ENCODE measurements at regions not wholly inside any gene's neighbourhood (a gene's known extent, or its start where the extent isn't known, plus 50 kb on each side); places are given as distances from the start of the nearest gene placed in this dataset.

DNA sequence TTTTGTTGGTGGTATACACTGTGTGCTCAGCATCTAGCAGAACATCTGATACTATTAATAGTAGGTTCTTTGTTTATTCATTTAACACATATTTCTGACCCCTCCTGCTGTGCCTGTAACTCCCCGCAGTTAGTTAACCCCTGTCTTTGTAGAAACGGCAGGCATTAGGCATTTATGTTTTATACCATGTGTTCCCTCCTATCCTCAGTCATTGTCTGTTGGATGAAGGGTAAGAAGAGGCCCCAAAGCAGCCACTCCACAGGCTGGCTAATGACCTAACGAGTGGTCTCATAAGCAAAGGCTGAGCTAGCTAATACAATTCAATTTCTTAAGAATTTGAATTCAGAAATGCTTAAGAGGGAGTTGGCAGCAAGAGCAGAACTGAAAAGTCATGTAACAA is 170.8 kb downstream of the TMX1 start:
- no peak for TF ChIP-seq CTCF (IDR thresholded peaks at IDR 0.05; ENCODE audit: insufficient read depth, low read depth, low read length)
- H3K4me3 ChIP-seq (ENCODE audit: low read depth, low read length), result no peak overlapping the region

GRCh38 chr14:51419685-51420084 is 179.6 kb downstream of the TMX1 start:
- H3K4me3 ChIP-seq (ENCODE audit: low read depth, low read length), result no peak overlapping the region
- DNase-seq (ENCODE audit: low read depth), result no peak
- TF ChIP-seq CTCF (IDR thresholded peaks at IDR 0.05; ENCODE audit: insufficient read depth, low read depth, low read length), result no peak

More for the DNA sequence above, 170.8 kb downstream of the TMX1 start:
- no peak for DNase-seq (ENCODE audit: low read depth)

DNA sequence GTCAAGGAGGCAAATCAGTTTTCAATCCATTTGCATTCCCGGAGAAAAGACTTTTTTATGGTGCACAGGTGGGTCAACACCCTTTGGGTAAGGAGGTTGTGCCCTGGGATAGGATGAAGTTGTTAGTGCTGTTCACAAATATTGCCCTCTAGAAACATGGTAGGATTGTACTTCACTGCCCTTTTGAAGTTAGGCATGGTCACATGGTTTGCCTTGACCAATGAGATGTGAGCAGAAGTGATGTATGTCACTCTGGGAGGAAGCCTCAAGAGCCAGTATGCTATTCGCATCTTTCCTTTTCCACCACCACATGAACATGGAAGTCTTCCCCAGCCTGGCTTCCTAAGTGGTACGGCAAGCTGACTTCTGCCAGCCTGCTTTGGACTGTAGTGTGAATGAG is 182.7 kb downstream of the TMX1 start:
- DNase-seq (ENCODE audit: low read depth), result no peak
- no peak overlapping the region for H3K4me3 ChIP-seq (ENCODE audit: low read depth, low read length)
- no peak for TF ChIP-seq CTCF (IDR thresholded peaks at IDR 0.05; ENCODE audit: insufficient read depth, low read depth, low read length)

DNA sequence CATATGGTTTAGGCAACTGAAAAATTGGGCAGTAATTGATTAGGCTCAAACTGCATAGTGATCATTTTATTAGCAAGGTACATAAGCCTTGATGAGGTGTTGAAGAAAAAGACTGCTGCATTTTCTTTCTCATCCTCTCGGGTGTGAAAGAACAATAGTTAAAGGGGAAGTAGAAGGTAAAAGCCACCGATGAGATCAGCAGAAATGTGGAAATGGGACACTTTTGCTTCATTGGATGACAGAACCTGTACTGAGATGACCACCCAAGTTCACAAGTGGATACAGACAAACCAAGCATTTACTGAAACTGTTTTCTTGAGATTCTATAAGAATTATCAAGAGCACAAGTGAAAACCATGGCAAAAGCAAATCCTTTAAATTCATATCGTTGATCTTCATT is 184.0 kb downstream of the TMX1 start:
- no peak for TF ChIP-seq CTCF (IDR thresholded peaks at IDR 0.05; ENCODE audit: insufficient read depth, low read depth, low read length)
- no peak for DNase-seq (ENCODE audit: low read depth)
- H3K4me3 ChIP-seq (ENCODE audit: low read depth, low read length), result no peak overlapping the region

DNA sequence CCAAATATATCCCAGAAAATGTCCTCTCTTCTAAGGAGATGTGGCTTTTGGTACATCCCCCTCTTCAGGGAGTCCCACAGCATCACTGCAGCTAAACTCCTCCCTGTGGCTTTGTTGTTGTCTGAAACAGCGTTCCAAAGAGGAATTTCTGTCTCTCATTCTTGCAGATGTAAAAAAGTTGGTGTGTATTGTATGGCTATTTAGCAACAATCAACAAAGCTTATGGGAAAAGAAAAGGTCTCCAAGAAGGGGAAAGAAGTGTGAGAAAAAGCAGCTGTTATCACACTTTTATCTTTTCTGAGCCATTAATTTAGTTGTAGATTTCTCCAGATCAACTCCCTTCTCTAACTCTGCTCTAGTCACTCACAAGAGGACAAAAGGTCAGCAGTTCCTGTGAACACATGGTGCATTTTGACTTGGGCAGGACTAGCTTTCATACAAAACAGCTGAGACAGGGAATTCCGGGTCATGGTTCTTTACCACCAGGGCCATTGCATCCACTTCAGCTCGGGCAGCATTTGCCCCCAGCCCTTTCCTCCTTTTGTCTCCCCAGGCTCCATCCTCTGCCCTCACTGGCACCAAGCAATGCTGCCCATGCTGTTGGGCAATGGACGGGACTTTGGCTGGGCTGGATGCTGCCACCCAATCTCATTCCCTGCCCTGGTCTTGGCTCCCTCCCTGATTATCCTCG is 184.7 kb downstream of the TMX1 start:
- TF ChIP-seq CTCF (IDR thresholded peaks at IDR 0.05; ENCODE audit: insufficient read depth, low read depth, low read length), result no peak
- no peak overlapping the region for H3K4me3 ChIP-seq (ENCODE audit: low read depth, low read length)
- peak; percentile 83 for DNase-seq (ENCODE audit: low read depth)

DNA sequence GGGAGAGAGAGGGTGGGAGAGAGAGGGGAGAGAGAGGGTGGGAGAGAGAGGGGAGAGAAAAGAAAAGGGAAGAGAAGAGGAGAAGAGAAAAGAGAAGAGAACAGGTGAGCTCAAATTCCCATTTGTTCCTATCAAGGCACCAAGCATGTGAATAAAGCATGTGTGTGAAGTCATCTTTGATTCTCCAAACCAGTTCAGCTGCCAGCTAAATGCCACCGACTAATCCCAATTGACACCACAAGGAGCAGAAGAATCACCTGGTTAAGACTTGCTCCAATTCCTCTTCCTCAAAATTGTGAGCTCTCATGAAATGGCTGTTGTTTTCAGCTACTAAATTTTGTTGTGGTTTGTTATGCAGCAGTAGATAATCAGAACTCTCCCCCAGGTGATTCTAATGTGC is 188.9 kb downstream of the TMX1 start:
- H3K4me3 ChIP-seq (ENCODE audit: low read depth, low read length), result no peak overlapping the region
- TF ChIP-seq CTCF (IDR thresholded peaks at IDR 0.05; ENCODE audit: insufficient read depth, low read depth, low read length), result no peak
- no peak for DNase-seq (ENCODE audit: low read depth)

- peak; percentile 46 for DNase-seq (ENCODE audit: low read depth)
- H3K4me3 ChIP-seq (ENCODE audit: low read depth, low read length), result no peak overlapping the region
- TF ChIP-seq CTCF (IDR thresholded peaks at IDR 0.05; ENCODE audit: insufficient read depth, low read depth, low read length), result no peak
These were observed 190.0 kb downstream of the TMX1 start for GRCh38 chr14:51430079-51430478.
